Transverse colon (tissue), 4 donors: ENCODE measurements at regions not wholly inside any gene's neighbourhood (a gene's known extent, or its start where the extent isn't known, plus 50 kb on each side); places are given as distances from the start of the nearest gene placed in this dataset.

Experiments
- DNase-seq: peaks from one replicate; pipeline ENCODE4 v3.0.0-alpha.2; 2019
- H3K27ac ChIP-seq, 4 donors: fragments of 200-600 bp; sonication (generic); 2 replicates each; pipeline ENCODE4 v1.5.1; 2016 to 2018; ENCODE audit warnings: inconsistent platforms in 4 of 4
- H3K27me3 ChIP-seq: fragments of 200-600 bp; sonication (generic); 2 replicates; pipeline ENCODE4 v1.5.1; 2017; ENCODE audit warnings: inconsistent platforms
- H3K36me3 ChIP-seq, 4 donors: fragments of 200-600 bp; sonication (generic); 2 replicates each; pipeline ENCODE4 v1.5.1; 2017 to 2019; ENCODE audit warnings: inconsistent platforms in 4 of 4
- H3K4me1 ChIP-seq, 4 donors: fragments of 200-600 bp; sonication (generic); 2 replicates each; pipeline ENCODE4 v1.5.1; 2017 to 2020; ENCODE audit warnings: inconsistent platforms in 4 of 4
- H3K4me3 ChIP-seq, 4 donors: fragments of 200-600 bp; sonication (generic); 1 replicate in 1 of 4; 2 replicates in 3 of 4; pipeline versions ENCODE4 v1.5.1 to v1.6.1; 2017 to 2019; ENCODE audit warnings: inconsistent platforms in 4 of 4
- H3K9me3 ChIP-seq, 2 donors: fragments of 200-600 bp; sonication (generic); 2 replicates each; pipeline ENCODE4 v1.5.1; 2017 to 2019; ENCODE audit warnings: inconsistent platforms in 2 of 2
- EP300 ChIP-seq: sonication (generic); formaldehyde crosslinking; IDR thresholded peaks from one replicate; pipeline ENCODE4 v1.6.1; 2017; ENCODE audit warnings: antibody characterized with exemption, low read depth
- POLR2A ChIP-seq: fragments of 450-650 bp; IDR thresholded peaks from one replicate; pipeline ENCODE4 v1.6.1; 2016; ENCODE audit warnings: antibody characterized with exemption, mild to moderate bottlenecking, moderate library complexity
- POLR2AphosphoS5 ChIP-seq, 3 donors: sonication (generic); formaldehyde crosslinking; IDR thresholded peaks; one replicate each; pipeline ENCODE4 v1.6.1; 2016; ENCODE audit warnings: antibody characterized with exemption in 3 of 3
- WGBS, 2 donors: methylation state at CpG; one replicate each; pipeline ENCODE4 v1.1.5; 2018; ENCODE audit warnings: low coverage in 1 of 2; 5-methylcytosine and 5-hydroxymethylcytosine counted together
- in situ Hi-C, 4 donors: fragments of 200-750 bp; cut with MboI; loops; one replicate each; pipeline versions ENCODE4 v1.15.0 to v1.15.1; 2017; ENCODE audit warnings: low sequenced_read_pairs in 3 of 4, low pct_ligation_motif_present in 1 of 4, low pct_unique_long_range_greater_than_20kb in 1 of 4
- intact Hi-C: fragments of 100-400 bp; cut with DNase I; formaldehyde crosslinking; loops from one replicate; pipeline ENCODE4 v1.15.1; 2023; ENCODE audit warnings: low total_unique reads
- TF ChIP-seq, protein P1 (sequence below), 5 experiments: fragments of 200-600 bp in 3 of 5; fragments of 450-650 bp in 2 of 5; sonication (generic) in 3 of 5; IDR thresholded peaks; 1 replicate in 2 of 5; 2 replicates in 3 of 5; pipeline ENCODE4 v1.5.1; 2016 to 2017; ENCODE audit warnings: antibody characterized with exemption in 5 of 5, inconsistent platforms in 3 of 5, mild to moderate bottlenecking in 2 of 5, moderate library complexity in 1 of 5

DNA sequence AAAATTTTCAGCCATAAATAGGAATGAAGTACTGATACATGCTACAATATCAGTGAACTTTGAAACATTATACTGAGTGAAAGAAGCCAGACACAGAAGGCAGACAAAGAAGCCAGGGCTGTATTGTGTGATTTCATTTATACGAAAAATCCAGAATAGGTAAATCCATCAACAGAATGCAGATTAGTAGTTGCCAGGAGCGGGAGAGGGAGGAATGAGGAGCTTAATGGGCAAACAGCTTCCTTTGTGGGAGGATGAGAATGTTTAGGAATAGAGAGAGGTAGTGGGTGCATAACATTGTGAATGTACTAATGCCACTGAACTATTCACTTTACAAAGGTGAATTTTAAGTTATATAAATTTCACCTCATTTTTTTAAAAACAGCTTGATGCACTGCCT, 103.3 kb upstream of the SERTM1 start:
- no peak overlapping the region for H3K4me3 ChIP-seq
- no peaks in the 10 kb centered on the region for H3K9me3 ChIP-seq
- no peaks in the 10 kb centered on the region for H3K36me3 ChIP-seq
- in situ Hi-C loops (no loop called here), intact Hi-C loops (no loop called here)
- TF ChIP-seq POLR2A (no peak), POLR2AphosphoS5 (IDR thresholded peaks at IDR 0.05) (no peak), EP300 (no peak)
- TF ChIP-seq, protein P1, sequence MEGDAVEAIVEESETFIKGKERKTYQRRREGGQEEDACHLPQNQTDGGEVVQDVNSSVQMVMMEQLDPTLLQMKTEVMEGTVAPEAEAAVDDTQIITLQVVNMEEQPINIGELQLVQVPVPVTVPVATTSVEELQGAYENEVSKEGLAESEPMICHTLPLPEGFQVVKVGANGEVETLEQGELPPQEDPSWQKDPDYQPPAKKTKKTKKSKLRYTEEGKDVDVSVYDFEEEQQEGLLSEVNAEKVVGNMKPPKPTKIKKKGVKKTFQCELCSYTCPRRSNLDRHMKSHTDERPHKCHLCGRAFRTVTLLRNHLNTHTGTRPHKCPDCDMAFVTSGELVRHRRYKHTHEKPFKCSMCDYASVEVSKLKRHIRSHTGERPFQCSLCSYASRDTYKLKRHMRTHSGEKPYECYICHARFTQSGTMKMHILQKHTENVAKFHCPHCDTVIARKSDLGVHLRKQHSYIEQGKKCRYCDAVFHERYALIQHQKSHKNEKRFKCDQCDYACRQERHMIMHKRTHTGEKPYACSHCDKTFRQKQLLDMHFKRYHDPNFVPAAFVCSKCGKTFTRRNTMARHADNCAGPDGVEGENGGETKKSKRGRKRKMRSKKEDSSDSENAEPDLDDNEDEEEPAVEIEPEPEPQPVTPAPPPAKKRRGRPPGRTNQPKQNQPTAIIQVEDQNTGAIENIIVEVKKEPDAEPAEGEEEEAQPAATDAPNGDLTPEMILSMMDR (IDR thresholded peaks at IDR 0.05): no peak
- H3K27ac ChIP-seq: no peak overlapping the region
- no peaks in the 10 kb centered on the region for H3K27me3 ChIP-seq
- DNase-seq: no peak
- WGBS, 2 donors: 68 to 76% methylated on average over 2 of the region's 2 CpGs
- H3K4me1 ChIP-seq: no peaks in the 10 kb centered on the region

DNA sequence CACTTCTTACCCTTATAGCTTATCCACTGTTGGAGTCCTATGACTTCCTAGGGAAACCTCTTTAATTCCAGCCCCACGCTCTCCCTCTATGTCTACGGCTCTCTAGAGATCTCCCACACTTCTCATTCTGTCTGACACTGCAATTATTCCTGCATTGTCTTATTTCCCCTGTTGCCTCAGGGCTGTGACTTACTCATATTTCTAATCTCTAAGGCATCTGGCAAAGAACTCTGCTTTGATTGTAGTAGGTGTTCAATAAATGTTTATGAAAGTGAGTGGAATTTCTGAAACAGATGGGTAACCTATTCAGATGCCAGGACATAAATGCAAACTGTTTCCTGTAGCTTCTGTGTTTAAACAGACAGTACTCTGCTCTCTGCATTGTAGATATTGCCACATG, 102.4 kb upstream of the SERTM1 start:
- Histone ChIP-seq H3K4me1 (no peaks in the 10 kb centered on the region), H3K27ac (no peak overlapping the region), H3K4me3 (no peak overlapping the region), H3K9me3 (no peaks in the 10 kb centered on the region), H3K36me3 (no peaks in the 10 kb centered on the region), H3K27me3 (no peaks in the 10 kb centered on the region)
- DNase-seq: no peak
- TF ChIP-seq, protein P1 (IDR thresholded peaks at IDR 0.05): no peak
- TF ChIP-seq EP300 (no peak), POLR2AphosphoS5 (IDR thresholded peaks at IDR 0.05) (no peak), POLR2A (no peak)
- in situ Hi-C loops: no loop called here
- intact Hi-C loops: no loop called here
- 54 to 68% methylated on average over 2 of the region's 2 CpGs for WGBS, 2 donors

DNA sequence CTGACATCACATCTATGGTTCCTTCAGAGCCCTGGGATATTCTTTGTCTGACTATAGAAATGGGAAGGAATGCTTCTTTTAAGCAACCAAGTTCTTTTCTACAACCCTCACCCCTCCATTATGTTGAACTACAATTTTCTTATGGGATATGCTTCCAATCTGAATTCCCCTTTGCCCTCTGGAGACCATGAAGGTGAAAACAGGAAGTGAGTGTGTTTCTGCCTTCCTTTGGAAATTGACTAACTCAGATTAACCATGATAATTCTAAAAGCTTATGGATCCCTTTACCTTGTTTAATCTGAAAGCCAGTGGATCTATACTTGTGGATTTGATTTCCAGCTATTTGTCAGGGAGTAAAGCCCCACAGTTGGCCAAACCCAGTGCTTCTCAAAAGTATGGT, 90.8 kb upstream of the SERTM1 start:
- H3K4me3 ChIP-seq: no peak overlapping the region
- in situ Hi-C loops: no loop called here
- no peaks in the 10 kb centered on the region for H3K27me3 ChIP-seq
- intact Hi-C loops: no loop called here
- no peaks in the 10 kb centered on the region for H3K9me3 ChIP-seq
- no peaks in the 10 kb centered on the region for H3K36me3 ChIP-seq
- H3K27ac ChIP-seq: no peak overlapping the region
- no peaks in the 10 kb centered on the region for H3K4me1 ChIP-seq
- TF ChIP-seq POLR2A: no peak
- TF ChIP-seq, protein P1 (IDR thresholded peaks at IDR 0.05): no peak
- TF ChIP-seq EP300: no peak
- TF ChIP-seq POLR2AphosphoS5 (IDR thresholded peaks at IDR 0.05): no peak
- no peak for DNase-seq

DNA sequence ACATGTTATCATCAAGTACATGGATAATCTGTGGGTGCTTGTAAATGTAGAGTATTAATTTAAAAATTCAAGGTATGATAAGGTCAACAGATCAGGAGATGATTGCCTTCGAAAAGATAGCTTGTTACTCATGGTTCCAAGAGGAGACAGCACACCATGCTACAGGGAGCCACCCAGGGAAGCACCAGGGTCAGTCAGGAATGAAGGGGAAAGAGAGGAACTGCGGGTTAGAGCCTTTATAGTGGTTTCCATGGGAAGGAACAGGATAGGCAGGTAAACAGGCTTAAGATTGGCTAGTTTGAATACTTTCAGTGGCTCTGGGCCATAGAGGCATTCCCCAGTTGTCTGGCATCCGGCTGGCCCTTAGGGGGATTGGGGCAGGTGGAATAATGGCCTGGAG, 74.2 kb upstream of the SERTM1 start:
- Histone ChIP-seq H3K9me3 (no peaks in the 10 kb centered on the region), H3K27ac (no peak overlapping the region), H3K36me3 (no peaks in the 10 kb centered on the region), H3K27me3 (no peaks in the 10 kb centered on the region), H3K4me3 (no peak overlapping the region), H3K4me1 (no peaks in the 10 kb centered on the region)
- intact Hi-C loops: loop anchor here (10.0 kb wide), 1 partner anchor 505 kb away; no protein-coding TSS in a partner anchor
- WGBS, 2 donors: 49 to 54% methylated on average over 3 of the region's 3 CpGs
- TF ChIP-seq, protein P1 (IDR thresholded peaks at IDR 0.05): no peak
- no peak for TF ChIP-seq POLR2A
- no peak for TF ChIP-seq POLR2AphosphoS5 (IDR thresholded peaks at IDR 0.05)
- no peak for TF ChIP-seq EP300
- in situ Hi-C loops: no loop called here
- DNase-seq: no peak
